ENCODE measurements at regions not wholly inside any gene's neighbourhood (a gene's known extent, or its start where the extent isn't known, plus 50 kb on each side); places are given as distances from the start of the nearest gene placed in this dataset.

- DNase-seq, result no peak
These were observed 63.5 kb downstream of the DNTTIP2 start for GRCh38 chr1:93815366-93816110.

- DNase-seq, result no peak
These were observed 64.1 kb downstream of the DNTTIP2 start for GRCh38 chr1:93814795-93815340.

DNA sequence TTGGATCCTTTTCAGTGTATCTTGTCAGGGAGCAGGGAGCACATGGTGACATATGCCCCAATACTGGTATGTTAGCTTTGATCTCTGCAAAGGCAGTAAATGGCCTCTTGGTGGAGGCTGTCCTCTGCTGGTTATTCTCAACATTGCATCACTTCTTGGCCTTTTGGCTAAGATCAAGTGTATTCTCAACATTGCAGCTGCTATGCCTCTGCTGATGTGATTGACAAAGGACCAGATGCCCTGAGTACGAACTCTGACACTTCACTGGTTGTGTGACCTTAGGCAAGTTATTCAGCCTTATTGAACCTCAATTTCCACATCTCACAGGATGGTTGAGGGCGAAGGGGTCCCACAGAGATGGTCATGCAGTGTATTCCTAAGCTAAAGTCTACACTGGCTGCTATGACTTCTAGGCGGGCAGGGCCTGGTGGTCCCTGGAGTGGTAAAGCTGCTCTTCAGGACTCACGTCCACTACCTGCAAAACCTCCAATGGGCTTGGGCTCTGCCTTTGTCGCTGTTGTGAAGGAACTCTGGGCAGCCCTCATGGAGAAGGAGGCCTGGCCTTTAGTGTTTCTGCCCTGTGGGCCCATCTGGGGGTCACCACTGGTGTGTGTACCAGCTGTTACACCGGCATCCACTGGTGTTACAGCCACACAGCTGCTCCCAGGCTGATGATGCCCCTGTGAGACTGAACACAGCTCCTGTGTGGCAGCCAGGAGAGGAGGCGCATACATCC, 64.8 kb downstream of the DNTTIP2 start:
- peak; percentile 78 for DNase-seq

- DNase-seq, result no peak
These were observed 65.9 kb downstream of the DNTTIP2 start for GRCh38 chr1:93813076-93813475.

DNA sequence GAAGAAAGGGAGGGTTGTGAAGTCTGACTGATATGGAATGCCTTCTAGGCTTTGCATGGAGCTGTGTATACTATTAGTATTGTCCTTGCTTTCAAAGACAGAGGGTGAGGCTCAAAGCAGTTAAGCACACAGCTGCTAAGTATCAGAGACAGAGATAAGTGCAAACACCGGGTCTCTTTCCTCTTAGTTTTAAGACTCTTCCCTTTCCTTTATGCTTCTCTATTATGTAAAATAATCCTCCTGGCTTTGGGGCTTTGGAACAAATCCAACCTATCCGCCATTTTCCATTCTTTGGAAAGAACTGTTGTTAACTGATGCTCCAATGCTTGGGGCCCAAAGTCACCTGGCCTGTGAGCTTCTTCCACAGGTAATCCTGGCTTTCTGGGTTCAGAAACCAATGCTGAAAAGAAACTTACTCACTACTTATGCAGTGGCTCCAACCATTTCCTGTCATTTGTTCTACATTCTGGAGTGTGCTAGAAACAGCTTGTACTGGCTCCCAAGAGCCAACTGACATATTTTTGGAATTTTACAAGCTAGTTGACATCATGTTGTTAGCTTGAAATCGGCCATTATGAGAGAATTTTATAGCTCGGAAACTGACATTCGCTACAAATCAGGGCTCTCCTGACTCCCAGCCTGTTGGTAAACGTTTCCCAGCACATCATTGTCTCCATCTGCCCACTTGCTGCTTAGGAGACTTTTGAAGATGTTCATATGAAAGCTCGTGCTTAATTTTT, 67.5 kb downstream of the DNTTIP2 start:
- DNase-seq, result no peak

DNA sequence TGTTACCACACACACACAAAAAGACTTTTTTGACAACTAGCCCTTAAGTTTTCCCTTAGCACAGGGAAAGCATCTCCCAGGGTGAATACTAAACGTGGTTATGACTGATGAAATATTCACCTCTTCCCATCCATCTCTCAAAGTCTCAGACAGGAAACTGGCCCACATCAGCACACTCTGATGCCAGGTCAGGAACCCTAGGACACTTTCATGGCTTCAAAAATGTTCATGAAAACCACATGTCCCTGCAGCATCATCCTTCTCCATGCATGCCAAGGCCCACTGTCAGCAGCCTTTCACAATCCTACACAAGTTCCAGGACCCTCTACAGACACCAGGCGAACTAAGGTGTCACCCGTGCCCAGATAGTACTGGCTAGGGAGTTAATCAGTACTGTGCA, 68.7 kb downstream of the DNTTIP2 start:
- no peak for DNase-seq

DNA sequence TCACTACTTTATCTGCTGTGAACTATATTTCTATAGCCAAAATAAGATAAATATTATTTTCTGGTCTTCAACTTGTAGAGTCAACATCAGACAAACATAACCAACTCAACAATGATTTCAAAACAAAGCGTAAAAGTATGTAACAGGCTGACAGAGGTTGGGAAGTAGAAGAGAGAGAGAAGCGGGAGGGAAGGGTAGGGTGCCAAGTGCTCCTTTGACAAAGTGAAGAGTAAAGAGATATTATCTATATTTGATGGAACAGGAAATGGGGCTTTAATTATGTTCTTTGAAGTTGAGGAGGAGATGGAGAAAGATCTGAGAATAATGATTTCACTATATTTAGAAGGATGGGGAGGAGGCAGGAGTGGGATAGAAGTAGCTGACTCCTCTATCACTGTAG, 70.1 kb downstream of the DNTTIP2 start:
- no peak for DNase-seq

DNA sequence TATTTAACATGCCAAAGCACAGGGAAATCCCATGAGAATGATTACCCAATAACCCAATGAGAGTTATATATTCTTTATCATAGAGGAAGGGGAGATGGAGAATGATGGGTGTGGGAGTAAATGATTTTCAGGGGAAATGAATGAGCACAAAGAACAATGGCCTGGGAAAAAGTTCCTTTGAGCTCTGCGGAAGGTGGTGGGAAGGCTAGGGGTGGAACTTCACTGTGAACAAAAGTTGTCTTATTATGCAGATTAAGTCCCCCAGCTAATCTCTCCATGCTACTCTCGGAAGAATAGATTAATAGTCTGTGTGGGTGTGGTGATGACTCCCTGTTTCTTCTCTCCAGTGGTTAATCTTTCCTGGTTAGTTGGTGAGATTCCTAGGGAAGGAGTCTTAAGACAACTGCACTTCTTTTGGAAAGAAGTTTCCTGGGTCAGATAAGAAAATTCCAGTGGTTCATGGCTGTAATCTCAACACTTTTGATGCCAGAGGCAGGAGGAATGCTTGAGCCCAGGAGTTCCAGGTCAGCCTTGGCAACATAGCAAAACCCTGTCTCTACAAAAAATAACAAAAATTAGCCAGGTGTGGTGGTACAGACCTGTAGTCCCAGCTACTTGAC, 71.6 kb downstream of the DNTTIP2 start:
- DNase-seq, result no peak

GRCh38 chr1:93805027-93805610, 73.9 kb downstream of the DNTTIP2 start:
- no peak for DNase-seq

GRCh38 chr1:93804412-93804811, 74.6 kb downstream of the DNTTIP2 start:
- DNase-seq, result no peak

GRCh38 chr1:93801471-93801870, 77.5 kb downstream of the DNTTIP2 start:
- DNase-seq, result no peak

GRCh38 chr1:93800856-93801255, 78.2 kb downstream of the DNTTIP2 start:
- DNase-seq, result peak; percentile 75

DNA sequence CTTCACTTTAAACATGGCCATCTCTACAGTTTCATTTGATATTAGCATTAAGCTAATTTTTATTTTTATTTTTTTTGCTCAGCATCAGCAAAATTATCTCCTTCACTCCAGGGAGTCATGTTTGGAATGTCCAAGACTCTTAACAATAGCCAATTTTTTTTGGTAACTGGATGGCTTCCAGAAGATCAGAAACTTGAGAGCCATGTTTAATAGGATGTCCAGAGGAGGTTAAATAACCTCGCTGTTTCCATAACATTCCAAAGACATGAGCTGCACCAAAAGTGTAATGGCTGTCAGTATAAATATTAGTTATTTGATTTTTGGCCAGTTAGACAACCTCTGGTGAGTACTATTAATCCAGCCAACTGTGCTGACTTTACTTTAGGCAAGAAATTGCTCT, 80.7 kb downstream of the DNTTIP2 start:
- no peak for DNase-seq

DNA sequence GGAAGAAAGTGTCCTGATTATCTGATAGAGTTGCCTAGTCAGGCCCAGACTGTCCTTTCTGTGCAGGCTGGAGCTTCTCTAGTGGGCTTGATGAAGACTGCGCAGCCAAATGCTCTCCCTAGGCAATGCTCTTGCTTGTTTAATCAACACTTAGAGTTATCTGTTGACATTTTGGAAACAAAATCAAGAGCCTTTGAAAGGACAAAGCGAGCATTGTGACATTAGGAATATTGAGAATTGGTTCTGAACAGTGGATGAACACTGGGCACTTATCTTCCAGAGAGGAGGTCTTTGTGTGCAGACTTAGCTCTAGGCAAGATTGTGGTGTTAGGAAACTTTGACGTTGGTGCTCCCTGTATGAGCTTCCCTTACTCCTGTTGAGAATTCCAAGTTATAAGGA, 94.5 kb downstream of the DNTTIP2 start:
- no peak for DNase-seq

DNA sequence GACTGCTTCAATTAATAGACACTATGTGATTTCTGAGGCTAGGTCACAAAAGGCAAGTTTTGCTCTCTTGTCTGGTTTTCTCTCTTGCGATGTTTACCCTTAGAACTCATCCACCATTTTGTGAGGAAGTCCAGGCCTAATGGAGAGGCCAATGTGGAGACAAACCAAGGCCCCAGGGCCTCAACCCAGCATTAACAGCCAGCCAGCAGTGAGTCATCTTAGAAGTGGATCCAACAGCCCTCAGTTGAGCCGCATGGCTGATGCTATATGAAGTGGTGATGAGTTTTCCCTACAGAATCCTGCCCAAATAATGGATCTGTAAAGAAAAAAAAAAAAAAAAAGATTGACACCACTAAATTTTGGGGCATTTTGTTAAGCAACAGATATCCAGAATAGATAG, 95.1 kb downstream of the DNTTIP2 start:
- no peak for DNase-seq

DNA sequence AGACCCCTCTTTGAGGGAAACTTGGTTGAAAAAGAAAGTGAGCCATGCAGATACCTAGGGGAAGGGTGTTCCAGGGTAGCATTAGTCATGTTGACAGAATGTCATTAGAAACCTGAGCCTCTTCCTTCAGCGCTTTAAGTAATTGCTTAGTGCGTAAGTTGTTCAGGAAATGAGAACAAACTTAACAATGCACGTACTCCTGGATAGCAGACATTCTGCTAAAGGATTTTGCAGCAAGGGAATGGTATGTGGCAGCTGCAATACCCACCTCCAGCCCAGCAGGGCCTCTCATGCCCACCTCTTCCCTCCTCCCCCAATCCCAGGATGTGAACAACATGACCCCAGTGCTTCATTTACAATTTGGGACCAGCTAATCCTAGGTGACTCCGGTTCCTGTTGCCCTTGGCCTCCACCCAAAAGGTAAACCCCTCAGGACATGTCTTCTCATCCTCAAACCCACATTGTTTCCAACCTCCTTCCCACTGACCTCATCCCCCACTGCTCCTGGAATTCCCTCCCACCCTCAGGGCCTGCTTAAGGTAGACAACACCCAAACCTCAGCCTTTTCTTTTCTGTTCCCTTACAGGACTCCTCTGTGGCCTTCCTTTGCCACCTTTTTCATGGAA, 98.0 kb upstream of the BCAR3 start:
- DNase-seq, result no peak

GRCh38 chr1:93778457-93778856, 96.8 kb upstream of the BCAR3 start:
- DNase-seq, result no peak

DNA sequence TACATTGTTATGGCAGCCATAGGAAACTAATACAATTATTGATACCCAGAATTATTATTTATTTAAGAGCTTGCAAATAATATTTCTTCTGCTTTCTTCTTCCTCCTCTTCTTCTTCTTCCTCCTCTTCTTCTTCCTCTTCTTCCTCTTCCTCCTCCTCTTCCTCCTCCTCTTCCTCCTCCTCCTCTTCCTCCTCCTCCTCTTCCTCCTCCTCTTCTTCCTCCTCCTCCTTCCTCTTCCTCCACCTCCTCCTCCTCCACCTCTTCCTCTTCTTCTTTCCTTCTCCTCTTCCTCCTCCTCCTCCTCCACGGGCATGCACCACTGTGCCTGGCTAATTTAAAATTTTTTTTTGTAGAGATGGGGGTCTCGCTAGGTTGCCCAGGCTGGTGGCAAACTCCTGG, 95.6 kb upstream of the BCAR3 start:
- no peak for DNase-seq

DNA sequence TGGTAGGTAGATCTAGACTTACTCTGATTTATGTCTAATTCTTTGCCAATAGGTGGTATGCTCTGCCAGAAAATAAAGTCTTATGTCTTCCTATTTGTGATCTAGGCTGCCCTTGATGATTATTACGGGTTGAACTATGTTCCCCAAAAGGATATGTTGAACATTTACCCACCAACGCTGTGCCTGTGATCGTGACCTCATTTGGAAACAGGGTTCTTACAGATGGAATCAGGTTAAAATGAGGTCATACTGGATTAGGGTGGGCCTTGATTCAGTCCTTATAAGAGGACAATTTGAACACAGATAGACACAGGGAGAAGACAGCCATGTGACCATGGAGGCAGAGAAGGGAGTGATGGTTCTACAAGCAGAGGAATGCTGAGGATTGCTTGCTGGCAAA, 95.1 kb upstream of the BCAR3 start:
- DNase-seq, result no peak

DNA sequence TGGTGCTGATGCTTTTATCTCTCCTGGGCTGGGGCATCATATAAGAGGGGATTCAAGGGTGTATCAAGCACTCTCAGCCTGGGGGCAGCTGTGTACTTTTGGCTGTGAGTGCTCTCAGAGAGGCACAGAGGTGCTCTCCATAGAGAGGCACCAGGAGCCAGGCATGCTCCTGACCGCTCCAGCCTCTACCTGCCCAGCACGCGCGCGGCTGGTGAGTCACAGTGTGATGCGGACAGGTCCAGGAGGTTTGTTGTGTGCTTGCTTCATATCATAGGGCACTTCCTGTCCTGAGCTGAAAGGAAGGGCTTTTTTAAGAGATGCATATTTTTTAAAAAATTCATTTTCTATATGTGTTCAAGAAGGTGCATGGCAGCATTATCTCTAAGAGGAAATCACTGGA, 93.6 kb upstream of the BCAR3 start:
- DNase-seq, result no peak

DNA sequence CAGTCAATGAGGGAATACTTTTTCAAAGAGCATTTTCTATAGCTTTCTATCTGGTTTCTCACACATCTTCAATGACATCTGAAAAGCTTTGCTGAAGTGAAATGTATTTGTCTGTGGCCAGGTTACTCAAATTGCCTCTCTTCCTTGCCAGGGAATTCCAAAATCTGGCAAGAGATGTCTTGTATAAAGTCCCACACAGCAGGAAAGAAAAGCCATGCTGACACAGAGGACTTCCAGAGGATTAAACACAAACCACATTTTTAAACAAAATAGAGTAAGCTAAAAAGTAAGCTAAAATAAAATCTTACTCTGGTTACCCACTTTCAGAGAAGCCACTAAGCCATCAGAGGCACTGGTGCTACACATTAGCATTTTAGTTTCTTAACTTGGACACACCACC, 93.1 kb upstream of the BCAR3 start:
- no peak for DNase-seq

Measured in inflammatory macrophage treated with lipopolysaccharide for 4 hours (primary cell).